ENCODE measurements at regions not wholly inside any gene's neighbourhood (a gene's known extent, or its start where the extent isn't known, plus 50 kb on each side); places are given as distances from the start of the nearest gene placed in this dataset.
"Not testable (repeated sequence)": the region's sequence is repeated elsewhere in the genome, so short reads cannot be mapped to it uniquely, and the experiment has no call there.

DNA sequence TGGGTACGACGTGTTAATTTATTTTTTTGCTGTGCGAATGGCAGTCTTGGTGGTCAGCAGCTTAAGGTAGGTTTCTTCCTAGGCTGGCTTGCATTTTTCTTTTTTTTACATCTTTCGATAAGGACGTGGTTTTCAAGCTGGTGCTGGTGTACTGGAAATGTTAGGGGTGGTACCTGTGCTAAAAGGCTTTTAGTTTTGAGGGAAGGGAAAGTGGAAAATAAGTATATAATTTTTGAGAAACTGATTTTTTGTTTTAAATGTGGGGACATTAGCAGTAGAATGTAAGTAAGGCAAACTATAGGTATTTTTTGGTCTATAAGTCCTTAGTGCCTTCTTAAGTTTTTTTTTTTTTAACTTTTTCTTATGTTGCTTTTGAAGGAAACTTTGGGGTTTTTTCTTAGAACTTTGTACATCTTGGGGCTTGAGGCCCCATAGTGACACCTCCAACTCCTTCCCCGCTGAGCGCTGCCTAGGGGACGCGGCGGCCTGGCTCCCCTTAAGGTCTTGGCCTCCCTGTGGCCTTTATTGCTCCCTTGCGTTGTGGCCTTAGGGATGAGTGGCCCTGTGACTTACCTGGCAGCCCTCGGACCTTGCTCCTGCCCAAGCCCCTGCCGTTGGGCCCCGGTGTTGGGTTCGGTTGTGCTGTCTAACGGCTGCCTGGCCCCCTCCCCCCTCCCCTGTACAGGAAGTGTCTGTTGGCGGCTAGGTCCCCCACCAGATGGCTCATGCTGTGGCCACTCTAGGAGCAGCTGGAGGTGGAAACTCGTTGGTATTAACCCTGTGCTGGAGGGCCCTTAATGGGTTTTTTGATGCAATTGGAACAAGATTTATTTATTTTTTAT, 88.0 kb upstream of the RPRML start:
- Mint-ChIP-seq H3K36me3 (ENCODE audit: low read depth) (peaks cover 33% of the 10 kb centered on the region), H3K9me3 (peaks cover 15% of the 10 kb centered on the region; the same call in 1 of the 2 replicates), H3K27me3 (ENCODE audit: insufficient read depth) (no peaks in the 10 kb centered on the region), H3K4me3 (peak overlapping the region; percentile 98), H3K4me1 (ENCODE audit: low read depth) (peaks cover 45% of the 10 kb centered on the region), H3K27ac (peak overlapping the region; percentile 99)
- TF ChIP-seq, protein P1, sequence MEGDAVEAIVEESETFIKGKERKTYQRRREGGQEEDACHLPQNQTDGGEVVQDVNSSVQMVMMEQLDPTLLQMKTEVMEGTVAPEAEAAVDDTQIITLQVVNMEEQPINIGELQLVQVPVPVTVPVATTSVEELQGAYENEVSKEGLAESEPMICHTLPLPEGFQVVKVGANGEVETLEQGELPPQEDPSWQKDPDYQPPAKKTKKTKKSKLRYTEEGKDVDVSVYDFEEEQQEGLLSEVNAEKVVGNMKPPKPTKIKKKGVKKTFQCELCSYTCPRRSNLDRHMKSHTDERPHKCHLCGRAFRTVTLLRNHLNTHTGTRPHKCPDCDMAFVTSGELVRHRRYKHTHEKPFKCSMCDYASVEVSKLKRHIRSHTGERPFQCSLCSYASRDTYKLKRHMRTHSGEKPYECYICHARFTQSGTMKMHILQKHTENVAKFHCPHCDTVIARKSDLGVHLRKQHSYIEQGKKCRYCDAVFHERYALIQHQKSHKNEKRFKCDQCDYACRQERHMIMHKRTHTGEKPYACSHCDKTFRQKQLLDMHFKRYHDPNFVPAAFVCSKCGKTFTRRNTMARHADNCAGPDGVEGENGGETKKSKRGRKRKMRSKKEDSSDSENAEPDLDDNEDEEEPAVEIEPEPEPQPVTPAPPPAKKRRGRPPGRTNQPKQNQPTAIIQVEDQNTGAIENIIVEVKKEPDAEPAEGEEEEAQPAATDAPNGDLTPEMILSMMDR (IDR thresholded peaks at IDR 0.05) = peak; percentile 23; the same call in 1 of the 2 replicates
- peak; percentile 85 for DNase-seq

DNA sequence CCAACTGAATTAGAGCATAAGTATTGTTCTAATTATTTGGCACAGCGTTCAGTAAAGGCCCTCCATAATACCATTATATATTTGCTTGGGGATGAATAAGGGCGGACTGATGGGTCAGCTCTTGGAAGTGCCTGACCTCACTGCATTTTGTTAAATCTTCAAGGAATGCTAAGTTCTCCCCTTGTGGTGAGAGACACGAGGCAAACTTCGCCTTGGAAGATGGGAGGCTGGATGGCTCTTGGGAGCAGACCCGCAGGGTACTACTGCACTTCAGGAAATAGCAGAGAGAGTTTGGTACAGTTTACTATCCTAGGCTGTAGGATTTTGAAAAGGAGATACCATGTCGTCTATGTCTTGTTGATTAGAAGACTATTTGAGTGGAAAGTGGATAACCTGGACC, 87.0 kb upstream of the RPRML start:
- Mint-ChIP-seq H3K36me3 (ENCODE audit: low read depth) (peaks cover 32% of the 10 kb centered on the region), H3K4me1 (ENCODE audit: low read depth) (peaks cover 42% of the 10 kb centered on the region), H3K9me3 (peaks cover 15% of the 10 kb centered on the region; the same call in 1 of the 2 replicates), H3K4me3 (peak overlapping the region; percentile 98), H3K27ac (peak overlapping the region; percentile 99), H3K27me3 (ENCODE audit: insufficient read depth) (no peaks in the 10 kb centered on the region)
- TF ChIP-seq, protein P1 (IDR thresholded peaks at IDR 0.05) = no peak
- no peak for DNase-seq

DNA sequence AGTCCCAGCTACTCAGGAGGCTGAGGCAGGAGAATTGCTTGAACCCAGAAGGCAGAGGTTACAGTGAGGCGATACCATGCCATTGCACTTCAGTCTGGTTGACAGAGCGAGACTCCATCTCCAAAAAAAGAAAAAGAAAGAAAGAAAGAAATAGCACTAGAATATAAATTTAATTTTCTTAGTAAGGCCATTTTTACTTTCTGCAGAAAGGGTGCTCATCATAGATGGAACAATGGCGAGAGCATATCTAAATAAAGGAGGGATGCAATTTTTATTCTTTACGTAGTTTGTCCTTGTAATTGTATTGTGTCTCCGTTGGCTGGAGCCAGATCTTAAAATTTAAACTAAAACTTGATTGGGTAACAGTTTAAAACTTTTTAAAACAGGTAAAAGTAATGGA, 85.6 kb upstream of the RPRML start:
- DNase-seq = no peak
- H3K4me1 Mint-ChIP-seq (ENCODE audit: low read depth) = peaks cover 27% of the 10 kb centered on the region
- H3K27me3 Mint-ChIP-seq (ENCODE audit: insufficient read depth) = no peaks in the 10 kb centered on the region
- no peak overlapping the region for H3K27ac Mint-ChIP-seq
- peaks cover 32% of the 10 kb centered on the region for H3K36me3 Mint-ChIP-seq (ENCODE audit: low read depth)
- TF ChIP-seq, protein P1 (IDR thresholded peaks at IDR 0.05) = no peak
- H3K4me3 Mint-ChIP-seq = no peak overlapping the region
- peaks cover 15% of the 10 kb centered on the region; the same call in 1 of the 2 replicates for H3K9me3 Mint-ChIP-seq

DNA sequence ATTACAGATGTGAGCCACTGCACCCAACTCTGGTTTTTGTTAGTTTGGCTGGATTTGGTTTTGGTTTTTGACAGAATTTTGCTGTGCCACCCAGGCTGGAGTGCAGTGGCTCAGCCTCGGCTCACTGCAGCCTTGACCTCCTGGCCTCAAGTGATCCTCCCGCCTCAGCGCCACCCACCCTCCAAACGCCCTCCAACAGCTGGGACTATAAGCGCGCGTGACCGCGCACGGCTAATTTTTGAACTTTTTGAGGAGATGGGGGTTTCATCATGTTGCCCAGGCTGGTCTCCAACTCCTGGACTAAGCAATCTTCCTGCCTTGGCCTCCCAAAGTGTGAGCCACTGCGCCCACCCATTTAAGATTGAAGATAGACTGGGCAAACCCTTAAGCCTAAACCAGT, 84.4 kb upstream of the RPRML start:
- H3K4me1 Mint-ChIP-seq (ENCODE audit: low read depth) = peaks cover 21% of the 10 kb centered on the region
- peaks cover 15% of the 10 kb centered on the region; the same call in 1 of the 2 replicates for H3K9me3 Mint-ChIP-seq
- no peak overlapping the region for H3K27ac Mint-ChIP-seq
- H3K36me3 Mint-ChIP-seq (ENCODE audit: low read depth) = peaks cover 32% of the 10 kb centered on the region
- TF ChIP-seq, protein P1 (IDR thresholded peaks at IDR 0.05) = no peak
- H3K4me3 Mint-ChIP-seq = no peak overlapping the region
- H3K27me3 Mint-ChIP-seq (ENCODE audit: insufficient read depth) = no peaks in the 10 kb centered on the region
- DNase-seq = no peak

DNA sequence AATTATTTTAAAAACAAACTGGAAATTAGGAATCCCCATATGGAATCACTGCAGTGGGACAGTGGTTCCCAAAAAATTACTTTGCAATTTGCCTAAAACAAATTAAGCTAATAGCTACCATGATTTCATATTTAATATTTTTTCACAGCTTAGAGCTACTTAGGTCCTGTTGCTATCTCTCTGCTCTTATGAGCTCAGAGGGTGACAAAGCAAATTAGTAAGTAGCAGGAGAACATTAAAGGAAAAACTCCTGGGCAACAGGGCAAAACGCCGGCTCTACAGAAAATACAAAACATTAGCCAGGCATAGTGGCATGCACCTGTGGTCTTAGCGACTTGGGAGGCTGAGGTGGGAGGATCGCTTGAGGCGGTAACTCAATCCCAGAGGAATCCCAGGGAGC, 83.8 kb upstream of the RPRML start:
- H3K4me3 Mint-ChIP-seq; H3K27ac Mint-ChIP-seq; H3K27me3 Mint-ChIP-seq (ENCODE audit: insufficient read depth); DNase-seq: not testable (repeated sequence)
- H3K4me1 Mint-ChIP-seq (ENCODE audit: low read depth) = peaks cover 18% of the 10 kb centered on the region
- peaks cover 15% of the 10 kb centered on the region; the same call in 1 of the 2 replicates for H3K9me3 Mint-ChIP-seq
- H3K36me3 Mint-ChIP-seq (ENCODE audit: low read depth) = peaks cover 37% of the 10 kb centered on the region

DNA sequence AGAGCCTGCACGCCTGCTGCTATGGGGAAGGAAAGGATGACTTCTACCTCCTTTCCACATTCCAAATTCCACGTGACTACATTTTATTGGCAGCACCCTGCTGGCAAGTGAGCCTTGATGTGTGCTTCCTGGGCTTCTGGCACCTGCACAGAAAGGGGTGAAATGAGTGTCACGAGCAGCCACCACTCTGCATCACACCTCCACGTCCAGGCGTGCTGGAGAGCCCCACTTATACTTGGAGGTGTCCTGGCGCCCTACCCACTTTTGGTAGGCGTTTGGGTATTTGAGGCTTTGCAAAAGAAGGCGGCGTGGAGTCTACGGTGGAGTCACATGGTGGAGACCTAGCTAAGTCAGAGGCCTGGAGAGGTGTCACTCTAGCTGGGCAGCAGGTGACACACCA, 81.0 kb upstream of the RPRML start:
- H3K9me3 Mint-ChIP-seq = peaks cover 11% of the 10 kb centered on the region; the same call in 1 of the 2 replicates
- peaks cover 26% of the 10 kb centered on the region for H3K36me3 Mint-ChIP-seq (ENCODE audit: low read depth)
- H3K4me3 Mint-ChIP-seq; H3K4me1 Mint-ChIP-seq (ENCODE audit: low read depth); H3K27me3 Mint-ChIP-seq (ENCODE audit: insufficient read depth); DNase-seq; H3K27ac Mint-ChIP-seq: not testable (repeated sequence)

Measured in HFFc6 (cell line).